ENCODE measurements at regions not wholly inside any gene's neighbourhood (a gene's known extent, or its start where the extent isn't known, plus 50 kb on each side); places are given as distances from the start of the nearest gene placed in this dataset.

DNA sequence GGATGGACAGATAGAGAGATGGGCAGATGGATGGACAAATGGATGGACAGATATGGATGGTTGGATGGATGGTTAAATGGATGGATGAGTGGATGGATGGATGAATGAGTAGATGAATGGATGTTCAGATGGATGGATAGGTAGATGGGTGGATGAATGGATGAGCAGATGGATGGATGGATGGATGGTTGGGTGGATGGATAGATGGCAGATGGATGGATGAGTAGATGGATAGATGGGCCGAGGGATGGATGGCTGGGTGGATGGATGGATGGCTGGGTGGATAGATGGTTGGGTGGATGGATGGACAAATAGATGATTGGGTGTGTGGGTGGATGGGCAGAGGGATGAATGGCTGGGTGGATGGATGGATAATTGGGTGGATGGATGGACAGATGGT is 98.9 kb upstream of the OTOS start:
- TF ChIP-seq, protein P1, sequence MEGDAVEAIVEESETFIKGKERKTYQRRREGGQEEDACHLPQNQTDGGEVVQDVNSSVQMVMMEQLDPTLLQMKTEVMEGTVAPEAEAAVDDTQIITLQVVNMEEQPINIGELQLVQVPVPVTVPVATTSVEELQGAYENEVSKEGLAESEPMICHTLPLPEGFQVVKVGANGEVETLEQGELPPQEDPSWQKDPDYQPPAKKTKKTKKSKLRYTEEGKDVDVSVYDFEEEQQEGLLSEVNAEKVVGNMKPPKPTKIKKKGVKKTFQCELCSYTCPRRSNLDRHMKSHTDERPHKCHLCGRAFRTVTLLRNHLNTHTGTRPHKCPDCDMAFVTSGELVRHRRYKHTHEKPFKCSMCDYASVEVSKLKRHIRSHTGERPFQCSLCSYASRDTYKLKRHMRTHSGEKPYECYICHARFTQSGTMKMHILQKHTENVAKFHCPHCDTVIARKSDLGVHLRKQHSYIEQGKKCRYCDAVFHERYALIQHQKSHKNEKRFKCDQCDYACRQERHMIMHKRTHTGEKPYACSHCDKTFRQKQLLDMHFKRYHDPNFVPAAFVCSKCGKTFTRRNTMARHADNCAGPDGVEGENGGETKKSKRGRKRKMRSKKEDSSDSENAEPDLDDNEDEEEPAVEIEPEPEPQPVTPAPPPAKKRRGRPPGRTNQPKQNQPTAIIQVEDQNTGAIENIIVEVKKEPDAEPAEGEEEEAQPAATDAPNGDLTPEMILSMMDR (IDR thresholded peaks at IDR 0.05), result no peak
- TF ChIP-seq POLR2A (IDR thresholded peaks at IDR 0.05), result no peak
